Endothelial cell (in vitro differentiated cells): ENCODE measurements at regions not wholly inside any gene's neighbourhood (a gene's known extent, or its start where the extent isn't known, plus 50 kb on each side); places are given as distances from the start of the nearest gene placed in this dataset.

Source experiments
- DNase-seq: peaks from one replicate; pipeline ENCODE4 v3.0.0; 2021; ENCODE audit warnings: low spot score
- H3K27ac Mint-ChIP-seq: one replicate; pipeline ENCODE4 v1.8.0; 2021; ENCODE audit warnings: mixed read lengths, inconsistent platforms; ENCODE audit not compliant: unreplicated experiment
- H3K27me3 Mint-ChIP-seq: one replicate; pipeline ENCODE4 v1.8.0; 2021; ENCODE audit warnings: mild to moderate bottlenecking, moderate library complexity, mixed read lengths, inconsistent platforms; ENCODE audit not compliant: unreplicated experiment
- H3K36me3 Mint-ChIP-seq: one replicate; pipeline ENCODE4 v1.8.0; 2021; ENCODE audit warnings: mild to moderate bottlenecking, low read depth, mixed read lengths, inconsistent platforms; ENCODE audit not compliant: unreplicated experiment
- H3K4me1 Mint-ChIP-seq: one replicate; pipeline ENCODE4 v1.8.0; 2021; ENCODE audit warnings: mild to moderate bottlenecking, mixed read lengths, inconsistent platforms; ENCODE audit not compliant: unreplicated experiment
- H3K4me3 Mint-ChIP-seq: one replicate; pipeline ENCODE4 v1.8.0; 2021; ENCODE audit warnings: mild to moderate bottlenecking, mixed read lengths, inconsistent platforms; ENCODE audit not compliant: unreplicated experiment
- H3K9me3 Mint-ChIP-seq: one replicate; pipeline ENCODE4 v1.8.0; 2021; ENCODE audit warnings: mixed read lengths, inconsistent platforms; ENCODE audit not compliant: unreplicated experiment
- CTCF ChIP-seq: fragments of 200-600 bp; sonication (generic); IDR thresholded peaks from one replicate; pipeline ENCODE4 v1.5.0; 2021; ENCODE audit warnings: antibody characterized with exemption; ENCODE audit not compliant: unreplicated experiment

GRCh38 chr4:163958751-163959150 lies 464.3 kb downstream of the TMA16 start:
- no peaks in the 10 kb centered on the region for H3K9me3 Mint-ChIP-seq

GRCh38 chr4:163959932-163960331 lies 465.4 kb downstream of the TMA16 start:
- no peak for DNase-seq
- no peak for TF ChIP-seq CTCF
- Mint-ChIP-seq H3K4me1 (no peaks in the 10 kb centered on the region), H3K4me3 (no peak overlapping the region), H3K9me3 (no peaks in the 10 kb centered on the region), H3K27ac (no peak overlapping the region), H3K36me3 (no peaks in the 10 kb centered on the region), H3K27me3 (no peaks in the 10 kb centered on the region)

More at GRCh38 chr4:163958751-163959150, 464.3 kb downstream of the TMA16 start:
- Mint-ChIP-seq H3K4me3 (no peak overlapping the region), H3K27me3 (no peaks in the 10 kb centered on the region), H3K36me3 (no peaks in the 10 kb centered on the region), H3K27ac (no peak overlapping the region), H3K4me1 (no peaks in the 10 kb centered on the region)
- DNase-seq, result no peak
- no peak for TF ChIP-seq CTCF

- Mint-ChIP-seq H3K36me3 (no peaks in the 10 kb centered on the region), H3K9me3 (no peaks in the 10 kb centered on the region), H3K27me3 (peaks cover 1% of the 10 kb centered on the region), H3K27ac (no peak overlapping the region), H3K4me1 (peaks cover 3% of the 10 kb centered on the region), H3K4me3 (no peak overlapping the region)
- DNase-seq, result no peak
- TF ChIP-seq CTCF, result no peak
Observed at GRCh38 chr4:163966612-163967011, 472.1 kb downstream of the TMA16 start.

GRCh38 chr4:163967263-163967662 lies 472.8 kb downstream of the TMA16 start:
- Mint-ChIP-seq H3K4me1 (peaks cover 3% of the 10 kb centered on the region), H3K27ac (no peak overlapping the region)
- no peak for DNase-seq

GRCh38 chr4:163967710-163968109 lies 473.2 kb downstream of the TMA16 start:
- no peaks in the 10 kb centered on the region for H3K9me3 Mint-ChIP-seq

More at GRCh38 chr4:163967263-163967662, 472.8 kb downstream of the TMA16 start:
- Mint-ChIP-seq H3K36me3 (no peaks in the 10 kb centered on the region), H3K9me3 (no peaks in the 10 kb centered on the region), H3K4me3 (no peak overlapping the region), H3K27me3 (peaks cover 1% of the 10 kb centered on the region)
- no peak for TF ChIP-seq CTCF

More at GRCh38 chr4:163967710-163968109, 473.2 kb downstream of the TMA16 start:
- Mint-ChIP-seq H3K36me3 (no peaks in the 10 kb centered on the region), H3K4me3 (no peak overlapping the region), H3K27ac (no peak overlapping the region), H3K4me1 (peaks cover 3% of the 10 kb centered on the region), H3K27me3 (peaks cover 1% of the 10 kb centered on the region)
- no peak for DNase-seq
- no peak for TF ChIP-seq CTCF
